Fibroblast of skin of right quadriceps (primary cell): ENCODE measurements at regions not wholly inside any gene's neighbourhood (a gene's known extent, or its start where the extent isn't known, plus 50 kb on each side); places are given as distances from the start of the nearest gene placed in this dataset.
"Not testable (repeated sequence)": the region's sequence is repeated elsewhere in the genome, so short reads cannot be mapped to it uniquely, and the experiment has no call there.

Source experiments
- DNase-seq: peaks from one replicate; pipeline ENCODE4 v3.0.0-alpha.2; 2013

DNA sequence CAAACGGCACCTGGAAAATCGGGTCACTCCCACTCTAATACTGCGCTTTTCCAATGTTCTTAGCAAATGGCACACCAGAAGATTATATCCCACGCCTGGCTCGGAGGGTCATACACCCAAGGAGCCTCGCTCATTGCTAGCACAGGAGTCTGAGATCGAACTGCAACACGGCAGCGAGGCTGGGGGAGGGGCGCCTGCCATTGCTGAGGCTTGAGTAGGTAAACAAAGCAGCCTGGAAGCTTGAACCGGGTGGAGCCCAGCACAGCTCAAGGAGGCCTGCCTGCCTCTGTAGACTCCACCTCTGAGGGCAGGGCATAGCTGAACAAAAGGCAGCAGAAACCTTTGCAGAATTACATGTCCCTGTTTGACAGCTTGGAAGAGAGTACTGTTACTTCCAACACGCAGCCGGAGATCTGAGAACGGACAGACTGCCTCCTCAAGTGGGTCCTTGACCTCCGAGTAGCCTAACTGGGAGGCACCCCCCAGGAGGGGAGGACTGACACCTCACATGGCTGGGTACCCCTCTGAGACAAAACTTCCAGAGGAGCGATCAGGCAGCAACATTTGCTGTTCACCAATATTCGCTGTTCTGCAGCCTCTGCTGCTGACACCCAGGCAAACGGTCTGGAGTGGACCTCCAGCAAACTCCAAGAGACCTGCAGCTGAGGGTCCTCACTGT, 472.3 kb upstream of the PHF14 start:
- DNase-seq = not testable (repeated sequence)

DNA sequence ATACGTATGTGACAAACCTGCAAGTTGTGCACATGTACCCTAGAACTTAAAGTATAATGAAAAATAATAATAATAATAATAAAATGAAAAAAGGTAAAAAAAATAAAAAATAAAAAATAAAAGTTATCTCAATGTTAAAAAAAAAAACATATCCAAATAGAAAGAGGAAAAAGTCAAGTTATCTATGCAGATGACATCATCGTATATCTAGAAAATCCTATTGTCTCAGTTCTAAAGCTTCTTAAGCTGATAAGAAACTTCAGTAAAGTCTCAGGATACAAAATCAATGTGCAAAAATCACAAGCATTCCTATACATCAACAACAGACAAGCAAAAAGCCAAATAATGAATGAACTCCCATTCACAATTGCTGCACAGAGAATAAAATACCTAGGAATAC, 466.6 kb upstream of the PHF14 start:
- no peak for DNase-seq

DNA sequence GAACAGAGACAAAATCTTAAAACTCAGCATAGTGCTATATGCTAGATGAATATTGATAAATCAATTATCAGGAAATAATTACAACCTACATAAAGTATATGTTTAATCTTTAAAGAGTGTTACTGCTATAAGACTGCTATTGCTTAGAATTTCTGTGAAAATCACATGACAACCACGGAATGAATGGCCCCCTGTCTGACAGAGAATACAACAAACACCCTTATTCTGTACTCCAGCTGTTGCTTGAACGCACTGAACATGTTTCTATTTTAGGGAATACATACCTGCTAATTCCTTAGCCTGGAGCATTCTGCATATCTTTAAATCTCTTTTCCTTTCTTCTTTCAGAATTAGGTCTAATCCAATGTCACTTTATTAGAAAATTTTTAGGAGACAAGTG, 452.4 kb upstream of the PHF14 start:
- DNase-seq = no peak

DNA sequence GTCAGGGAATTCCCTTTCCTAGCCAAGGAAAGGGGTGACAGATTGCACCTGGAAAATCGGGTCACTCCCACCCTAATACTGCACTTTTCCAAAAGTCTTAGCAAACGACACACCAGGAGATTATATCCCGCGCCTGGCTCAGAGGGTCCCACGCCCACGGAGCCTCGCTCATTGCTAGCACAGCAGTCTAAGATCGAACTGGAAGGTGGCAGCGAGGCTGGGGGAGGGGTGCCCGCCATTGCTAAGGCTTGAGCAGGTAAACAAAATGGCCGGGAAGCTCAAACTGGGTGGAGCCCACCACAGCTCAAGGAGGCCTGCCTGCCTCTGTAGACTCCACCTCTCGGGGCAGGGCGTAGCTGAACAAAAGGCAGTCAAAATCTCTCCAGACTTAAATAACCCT, 440.2 kb upstream of the PHF14 start:
- DNase-seq = not testable (repeated sequence)

DNA sequence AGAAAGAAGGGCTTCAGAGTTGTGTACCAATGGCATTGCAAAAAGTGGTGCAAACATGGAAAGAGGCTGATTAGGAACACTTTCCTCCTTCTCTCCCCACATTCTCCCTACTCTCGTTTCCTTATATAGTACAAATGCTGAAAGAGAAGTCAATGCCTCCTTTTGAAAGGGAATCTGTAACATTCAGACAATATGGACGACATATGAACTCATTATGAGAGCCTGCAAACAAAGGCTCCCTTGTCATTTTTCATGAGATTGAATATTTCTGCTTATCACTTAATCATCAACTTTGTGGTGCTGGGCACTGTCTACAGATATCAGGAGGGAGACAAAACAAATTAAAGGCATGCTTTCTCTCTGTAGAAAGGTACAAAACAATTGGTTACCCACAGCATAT, 437.1 kb upstream of the PHF14 start:
- DNase-seq = no peak

DNA sequence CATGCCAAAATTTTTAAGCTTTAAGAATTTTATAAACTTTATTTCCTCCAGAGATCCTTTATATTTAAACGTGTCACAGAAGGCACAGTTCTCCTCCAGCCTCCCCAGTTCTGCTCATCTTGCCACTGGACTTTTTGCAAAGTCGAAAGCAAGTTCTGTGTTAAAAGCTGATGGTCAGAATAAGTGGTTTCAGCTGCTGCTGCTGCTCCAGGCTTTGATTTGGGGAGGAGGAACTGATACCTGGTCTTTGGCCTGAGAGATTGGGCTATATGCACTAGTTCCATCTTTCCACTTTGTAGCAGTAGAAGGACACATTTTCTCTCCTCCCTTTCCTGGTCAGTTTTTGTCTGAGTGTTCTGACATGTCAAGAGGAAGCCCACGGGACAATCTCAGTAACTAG, 435.9 kb upstream of the PHF14 start:
- no peak for DNase-seq

DNA sequence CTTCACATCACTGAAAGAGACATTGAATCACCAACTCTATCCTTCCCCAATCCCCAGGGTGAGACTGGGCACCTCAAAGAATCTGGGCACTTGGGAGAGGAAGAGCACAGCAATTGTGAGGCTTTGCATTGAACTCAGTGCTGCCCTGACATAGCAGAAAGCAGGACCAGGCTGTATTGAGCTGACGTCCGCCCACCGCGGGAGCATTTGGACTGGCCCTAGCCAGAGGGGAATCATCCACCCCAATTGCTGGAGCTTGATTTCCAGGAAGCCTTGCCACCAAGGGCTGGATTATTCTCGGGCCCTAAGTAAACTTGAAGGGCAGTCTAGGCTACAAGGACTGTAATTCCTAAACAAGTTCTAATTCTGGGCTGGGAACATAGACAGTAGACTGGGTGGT, 416.3 kb upstream of the PHF14 start:
- no peak for DNase-seq

DNA sequence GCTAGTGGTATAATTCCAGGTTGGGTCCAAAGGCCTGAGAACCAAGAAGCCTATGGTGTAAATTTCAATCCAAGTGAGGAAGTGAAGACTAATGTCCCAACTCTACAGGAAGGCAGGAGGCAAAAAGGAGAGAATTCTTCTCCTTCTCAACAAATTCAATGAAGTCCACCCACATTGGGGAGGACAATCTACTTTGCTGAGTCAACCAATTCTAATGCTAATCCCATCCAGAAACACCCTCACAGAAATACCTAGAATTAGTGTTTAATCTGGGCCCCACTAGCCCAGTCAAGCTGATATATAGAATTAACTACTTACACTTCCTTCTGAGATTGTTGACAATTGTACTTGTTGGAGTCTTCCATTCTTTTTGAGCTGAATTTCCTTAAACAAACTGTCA, 413.2 kb upstream of the PHF14 start:
- no peak for DNase-seq

DNA sequence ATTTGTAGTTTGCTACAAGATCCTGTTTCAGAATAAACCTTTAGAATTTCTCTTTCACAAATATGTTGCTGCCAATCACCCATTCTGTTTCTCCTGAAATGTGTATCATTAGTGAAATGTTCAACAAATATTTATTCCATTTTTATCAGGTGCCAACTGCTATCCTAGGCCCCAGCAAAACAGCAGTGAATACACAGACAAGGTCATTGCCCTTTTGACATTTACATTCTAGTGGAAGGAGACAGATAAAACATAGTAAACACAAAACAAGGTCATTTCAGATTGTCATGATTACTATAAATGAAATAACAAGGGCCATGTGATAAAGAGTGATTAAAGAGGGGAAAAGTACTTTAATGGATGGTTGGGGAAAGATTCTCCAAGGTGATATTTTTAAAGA, 404.8 kb upstream of the PHF14 start:
- no peak for DNase-seq

DNA sequence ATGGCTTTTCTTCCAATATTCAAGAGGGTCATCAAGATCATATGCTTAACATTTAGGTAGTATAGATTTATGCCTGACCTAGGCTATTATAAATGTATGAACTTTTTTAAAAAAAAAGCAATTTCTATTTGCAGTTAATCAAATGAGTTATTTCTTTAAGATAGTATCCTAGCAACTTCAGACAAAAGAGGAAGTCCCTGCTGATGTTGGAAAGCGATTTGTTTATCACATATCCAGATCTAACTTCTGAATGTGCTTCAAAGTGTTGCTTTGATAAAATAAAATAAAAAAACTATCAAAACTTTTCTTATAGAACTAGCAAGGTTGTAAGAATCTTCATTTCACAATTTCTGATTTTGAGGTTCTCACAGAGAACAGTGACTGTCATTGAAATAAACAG, 401.9 kb upstream of the PHF14 start:
- no peak for DNase-seq

DNA sequence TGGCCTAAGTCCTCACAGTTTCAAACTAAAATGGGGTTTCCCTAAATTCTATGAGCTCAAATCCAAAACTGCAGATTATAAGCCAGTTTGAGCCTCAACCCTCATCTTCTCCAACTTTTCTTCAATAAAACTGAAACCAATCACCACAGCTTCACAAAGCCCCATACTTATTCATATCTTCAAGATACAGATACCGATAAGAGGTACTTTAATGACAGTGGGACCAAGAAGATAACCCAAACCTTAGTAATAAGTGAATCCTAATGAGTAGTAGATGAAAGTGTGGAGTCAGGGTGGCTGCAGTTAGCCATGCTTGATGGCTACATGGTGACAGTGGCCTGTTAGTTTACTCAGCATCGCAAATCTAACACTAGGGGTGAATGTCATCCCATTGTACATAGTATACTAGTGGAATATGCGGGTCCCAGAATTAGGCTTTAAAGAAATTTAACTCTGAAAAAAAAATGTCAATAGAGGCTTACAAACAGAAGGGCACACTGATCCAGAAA, 395.8 kb upstream of the PHF14 start:
- DNase-seq = no peak

DNA sequence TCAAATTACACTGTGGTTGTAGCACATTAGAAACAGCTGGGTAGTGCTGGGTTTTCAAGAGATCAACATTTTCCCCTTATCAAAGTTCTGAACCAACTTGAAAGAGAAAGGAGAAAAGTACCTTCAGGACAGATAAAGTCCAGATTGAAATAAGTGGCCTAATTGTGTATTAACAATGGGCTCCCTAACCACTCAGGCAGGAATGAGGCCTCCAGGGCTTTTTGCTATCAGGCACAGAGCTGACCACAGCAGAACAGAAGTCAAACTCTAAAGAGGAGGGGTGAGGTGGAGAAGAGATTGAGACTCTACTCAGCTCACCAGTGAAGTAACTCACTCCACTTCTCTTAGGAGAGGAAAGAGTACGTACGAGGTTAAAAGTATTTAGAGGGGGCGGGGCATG, 394.1 kb upstream of the PHF14 start:
- no peak for DNase-seq

DNA sequence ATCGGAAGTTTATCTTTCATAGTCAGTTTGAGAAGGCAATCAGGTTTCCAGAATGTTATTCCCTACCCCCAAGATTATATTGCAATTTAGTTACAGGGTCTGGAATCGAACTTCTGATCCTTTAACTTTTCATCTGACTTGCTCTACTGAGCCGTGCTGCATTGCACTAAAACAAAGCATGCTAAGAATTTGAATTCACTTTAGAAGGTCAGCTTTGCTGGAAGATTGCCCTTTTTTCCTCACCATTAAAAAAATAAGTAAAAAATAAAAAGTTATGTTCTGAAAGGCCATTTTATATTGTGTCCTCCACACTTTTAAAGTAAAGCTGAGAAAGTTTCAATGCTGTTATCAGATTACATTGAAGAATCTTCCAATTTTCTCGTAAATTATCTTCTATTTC, 388.8 kb upstream of the PHF14 start:
- DNase-seq = no peak

DNA sequence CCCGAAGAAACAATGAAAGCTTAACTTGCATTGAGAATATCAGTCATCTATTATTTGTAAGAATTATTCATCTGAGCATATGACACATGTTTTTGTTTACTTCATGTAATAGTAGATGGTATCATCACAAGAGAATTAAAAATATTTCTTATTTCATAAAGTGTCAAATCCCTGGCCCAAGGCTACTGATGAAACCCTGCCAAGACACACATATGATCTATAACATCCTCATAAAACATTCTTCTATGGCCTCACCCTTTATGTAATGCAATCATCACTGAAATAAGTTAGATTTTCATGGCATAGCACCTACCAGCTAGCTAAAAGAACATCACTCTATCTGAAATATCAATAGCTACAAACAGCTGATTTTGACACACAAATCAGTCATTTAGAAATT, 385.6 kb upstream of the PHF14 start:
- DNase-seq = no peak

DNA sequence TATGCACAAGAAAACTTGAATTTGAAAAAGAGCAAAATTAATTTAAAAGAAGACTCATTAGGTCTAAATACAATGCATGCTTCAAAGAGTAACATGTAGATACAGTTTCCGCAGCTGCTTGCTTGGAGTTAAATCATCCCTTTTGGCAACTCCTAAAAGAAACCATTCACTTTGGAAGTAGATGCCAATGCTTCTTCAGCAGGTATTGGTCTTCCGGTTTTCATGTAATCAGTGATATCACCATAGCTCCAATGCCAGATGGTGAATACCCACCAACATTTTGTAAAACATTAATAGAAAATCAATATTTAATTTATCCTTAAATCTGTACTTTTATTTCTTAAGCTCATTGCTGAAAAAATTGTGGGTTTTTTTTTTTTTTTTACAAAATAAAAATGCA, 381.1 kb upstream of the PHF14 start:
- no peak for DNase-seq

DNA sequence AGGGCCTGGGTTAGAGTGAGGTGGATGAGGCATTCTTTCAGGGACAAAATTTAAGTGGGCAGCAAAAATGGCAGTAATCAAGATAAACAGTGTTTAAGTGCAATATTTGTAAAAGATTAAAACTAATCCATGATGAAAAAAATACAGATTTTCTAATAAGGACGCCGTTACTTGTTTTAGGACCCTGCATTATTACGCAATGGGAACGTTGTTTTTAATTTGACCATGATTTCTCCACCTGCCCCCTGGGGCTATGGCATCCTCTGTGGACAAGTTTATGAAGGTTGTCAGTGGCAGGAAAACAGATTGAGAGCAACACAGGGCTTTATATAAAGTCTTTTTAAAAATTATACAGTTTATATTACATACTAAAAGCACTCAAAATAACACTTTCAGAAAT, 380.6 kb upstream of the PHF14 start:
- DNase-seq = no peak

DNA sequence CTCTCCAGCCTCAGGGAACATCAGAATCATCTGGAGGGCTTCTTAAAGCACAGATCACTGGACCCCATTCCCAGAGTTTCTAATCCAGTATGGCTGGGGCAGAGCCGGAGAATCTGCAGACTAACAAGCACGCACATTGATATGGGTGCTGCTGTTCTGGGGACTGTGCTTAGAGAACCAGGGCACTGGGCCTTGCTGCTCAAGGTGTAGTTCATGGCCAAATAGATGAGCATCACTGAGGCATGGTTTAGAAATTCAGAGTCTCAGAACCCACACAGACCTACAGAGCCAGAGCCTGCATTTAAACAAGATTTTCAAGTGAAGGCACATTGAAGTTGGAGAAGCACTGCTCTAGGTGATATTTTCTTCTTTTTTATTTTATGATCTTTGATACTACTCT, 376.8 kb upstream of the PHF14 start:
- DNase-seq = no peak

DNA sequence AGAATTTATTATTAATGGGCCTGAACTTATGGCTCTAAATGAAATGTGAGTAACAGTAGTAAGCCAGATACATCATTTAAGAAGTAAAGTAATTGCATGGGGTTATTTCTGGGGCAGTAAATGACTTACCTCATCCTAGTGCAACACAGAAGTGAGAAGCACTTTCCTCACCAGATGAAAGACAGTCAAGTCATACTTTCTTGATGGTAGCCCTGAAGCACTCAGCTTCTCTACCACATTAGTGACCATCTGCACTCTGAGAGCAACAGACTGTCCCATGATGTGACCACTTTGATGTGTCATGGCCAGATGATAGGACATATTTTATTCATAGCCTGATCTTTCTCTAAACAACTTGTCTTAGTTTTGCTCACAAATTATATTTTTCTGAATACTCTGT, 369.5 kb upstream of the PHF14 start:
- no peak for DNase-seq

DNA sequence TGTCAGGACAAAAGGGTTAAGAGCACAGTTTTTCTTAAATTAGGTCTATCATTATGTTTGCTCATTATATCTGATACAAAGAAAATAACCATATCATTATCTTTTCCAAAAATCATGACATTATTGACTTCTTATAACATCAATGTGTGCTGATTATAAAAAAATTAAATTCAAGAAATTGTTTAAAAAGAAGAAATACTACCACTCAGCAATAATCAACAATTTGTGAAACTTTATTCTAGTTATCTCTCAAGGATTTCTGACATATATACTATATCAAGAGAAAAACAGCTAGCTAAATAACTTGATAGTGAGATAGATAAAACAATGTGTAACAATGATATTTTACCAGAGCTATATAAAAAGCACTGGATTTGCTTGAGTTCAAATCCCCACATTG, 360.7 kb upstream of the PHF14 start:
- DNase-seq = no peak

DNA sequence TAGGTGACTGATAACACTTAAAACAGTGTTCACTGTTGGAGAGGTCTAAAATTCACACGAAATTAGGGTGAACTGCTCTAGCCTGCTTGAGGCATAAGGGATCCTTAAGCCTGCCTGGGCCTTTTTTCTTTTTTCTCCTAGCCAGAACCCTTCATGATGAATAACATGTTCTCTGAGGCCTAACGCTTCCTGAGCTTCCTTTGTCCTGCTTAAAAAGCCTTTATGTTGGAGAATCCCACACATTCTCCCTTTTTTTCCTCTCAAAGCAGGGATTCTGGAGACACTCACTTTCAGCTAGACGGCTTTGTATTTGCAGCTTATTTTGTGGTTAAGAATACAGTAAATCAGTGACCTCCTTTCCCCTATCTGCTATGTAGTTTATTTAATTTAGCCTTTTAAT, 354.7 kb upstream of the PHF14 start:
- no peak for DNase-seq

DNA sequence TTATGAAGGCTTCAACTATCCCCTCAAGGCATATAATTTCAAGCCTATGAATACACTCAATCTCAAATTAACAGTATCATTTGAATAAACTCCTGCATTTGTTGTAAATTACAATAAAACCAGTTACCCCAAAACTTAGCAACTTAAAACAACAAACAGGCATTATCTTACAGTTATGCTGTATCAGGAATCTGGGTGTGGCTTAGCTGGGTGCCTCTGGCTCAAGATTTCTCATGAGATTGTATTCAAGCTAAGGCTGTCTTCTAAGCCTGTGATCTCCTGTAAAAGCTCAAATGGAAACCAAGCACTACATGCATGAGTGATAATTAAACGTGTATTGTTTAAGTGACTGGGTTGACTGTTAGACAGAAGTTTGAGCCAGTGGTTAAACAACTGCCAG, 341.0 kb upstream of the PHF14 start:
- no peak for DNase-seq

DNA sequence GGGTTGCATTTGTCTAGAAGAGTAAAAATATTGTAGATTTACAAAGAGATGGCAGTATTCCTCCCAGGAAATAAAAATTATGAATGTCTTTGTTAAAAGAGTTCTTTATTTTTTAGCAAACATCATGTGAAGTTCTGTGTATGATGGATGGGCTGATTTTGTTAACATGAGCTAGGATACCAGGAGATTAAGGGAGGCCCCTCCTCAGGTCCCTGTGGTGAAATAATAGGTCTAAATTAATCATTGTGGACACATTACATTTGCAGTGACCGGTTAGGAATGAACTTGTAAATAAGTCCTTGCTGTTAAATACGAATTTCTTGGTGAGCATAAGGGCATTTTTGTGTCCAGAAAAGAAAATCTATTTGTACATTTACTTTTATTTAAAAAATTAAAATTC, 339.4 kb upstream of the PHF14 start:
- DNase-seq = no peak

DNA sequence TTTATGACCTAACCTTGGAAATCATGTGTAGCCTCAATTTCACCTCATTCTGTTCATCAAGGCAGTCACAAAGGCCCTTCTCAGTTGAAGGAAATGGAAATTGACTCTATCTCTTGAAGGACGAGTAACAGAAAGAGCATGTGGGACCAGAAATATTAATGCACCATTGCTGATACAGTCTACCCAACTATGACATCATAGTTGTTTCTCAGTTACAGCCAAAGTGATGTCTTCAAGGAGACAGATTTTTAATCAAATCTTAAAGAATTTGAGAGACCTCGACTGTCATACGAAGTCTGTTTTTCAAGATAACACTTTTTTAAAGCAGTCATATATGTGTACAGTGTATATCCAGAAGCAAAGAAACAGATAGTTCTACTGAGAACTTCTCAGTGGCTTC, 335.7 kb upstream of the PHF14 start:
- DNase-seq = no peak

DNA sequence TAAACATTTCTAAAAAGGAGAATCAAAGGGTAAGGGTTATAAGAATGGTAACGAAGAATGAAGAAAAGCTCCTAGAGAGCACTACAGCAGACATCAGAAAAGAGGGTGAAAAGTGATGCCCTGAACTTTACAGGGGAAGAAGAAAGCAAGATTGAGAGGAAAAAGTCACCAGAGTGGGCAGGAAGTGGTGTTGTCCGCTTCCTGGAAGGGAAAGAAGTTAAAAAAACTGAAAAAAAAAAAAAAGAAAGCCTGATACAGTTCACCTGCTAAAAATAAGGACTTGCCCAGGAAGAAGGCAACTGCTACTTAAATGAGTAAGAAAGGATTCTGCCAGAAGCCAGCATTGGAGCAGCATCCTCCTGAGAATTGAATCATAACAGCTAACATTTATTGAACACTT, 330.1 kb upstream of the PHF14 start:
- DNase-seq = no peak

DNA sequence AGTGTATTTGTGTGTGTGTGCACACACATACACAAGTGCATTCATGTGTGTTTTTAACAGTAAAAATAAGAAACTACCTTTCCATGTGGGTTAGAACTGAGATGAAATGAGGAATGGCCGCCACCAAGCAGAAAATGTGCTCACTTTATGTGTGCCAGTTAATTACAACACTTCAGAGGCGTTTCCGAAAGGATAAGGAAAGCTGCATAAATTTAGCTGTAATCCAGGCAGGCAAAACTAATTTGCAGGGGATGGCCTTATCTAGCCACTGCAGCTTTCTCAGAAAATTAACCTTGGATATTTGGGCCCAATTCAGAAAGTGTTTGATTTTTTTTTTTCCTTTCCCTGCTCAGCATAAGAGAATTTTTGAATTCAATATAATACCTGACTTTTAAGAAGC, 328.8 kb upstream of the PHF14 start:
- DNase-seq = no peak

DNA sequence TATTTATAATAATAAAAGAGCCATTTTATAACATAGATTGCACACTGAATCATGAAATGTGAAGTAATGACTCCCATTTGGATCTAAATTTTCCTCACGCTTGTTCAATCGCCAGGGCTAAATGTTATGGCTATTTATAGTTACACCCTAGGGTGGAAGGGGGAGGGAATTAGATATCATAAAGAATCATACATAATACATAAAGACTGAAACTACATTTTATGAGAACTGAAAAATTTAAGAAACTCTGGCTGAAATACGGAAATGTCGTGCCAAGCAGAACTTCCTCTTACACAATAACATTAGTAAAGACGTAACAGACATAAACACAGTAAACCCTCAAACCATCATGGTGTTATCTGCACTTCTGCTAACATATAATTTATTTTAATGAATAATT, 327.5 kb upstream of the PHF14 start:
- no peak for DNase-seq
